Ecto neural progenitor cell (in vitro differentiated cells): ENCODE measurements at regions not wholly inside any gene's neighbourhood (a gene's known extent, or its start where the extent isn't known, plus 50 kb on each side); places are given as distances from the start of the nearest gene placed in this dataset.

Source experiments
- DNase-seq: peaks from one replicate; pipeline ENCODE4 v3.0.0-alpha.2; 2018; ENCODE audit warnings: low spot score

GRCh38 chr11:129590753-129591475, 215.3 kb downstream of the BARX2 start:
- no peak for DNase-seq

GRCh38 chr11:129591527-129591926, 215.9 kb downstream of the BARX2 start:
- DNase-seq = no peak

- DNase-seq = no peak
Observed at GRCh38 chr11:129592191-129592590, 216.5 kb downstream of the BARX2 start.

- no peak for DNase-seq
Observed at GRCh38 chr11:129593098-129593497, 217.4 kb downstream of the BARX2 start.

- no peak for DNase-seq
Observed at GRCh38 chr11:129595038-129595962, 219.7 kb downstream of the BARX2 start.

- no peak for DNase-seq
Observed at GRCh38 chr11:129596351-129596750, 219.3 kb upstream of the TMEM45B start.

- no peak for DNase-seq
Observed at GRCh38 chr11:129598378-129598777, 217.3 kb upstream of the TMEM45B start.

- no peak for DNase-seq
Observed at GRCh38 chr11:129605815-129606214, 209.8 kb upstream of the TMEM45B start.

- no peak for DNase-seq
Observed at GRCh38 chr11:129608711-129609110, 206.9 kb upstream of the TMEM45B start.

- DNase-seq = no peak
Observed at GRCh38 chr11:129610125-129610524, 205.5 kb upstream of the TMEM45B start.

- DNase-seq = no peak
Observed at GRCh38 chr11:129610545-129610944, 205.1 kb upstream of the TMEM45B start.

- no peak for DNase-seq
Observed at GRCh38 chr11:129611661-129612446, 203.8 kb upstream of the TMEM45B start.

- no peak for DNase-seq
Observed at GRCh38 chr11:129612447-129612961, 203.1 kb upstream of the TMEM45B start.

- no peak for DNase-seq
Observed at GRCh38 chr11:129613071-129613470, 202.6 kb upstream of the TMEM45B start.

- DNase-seq = no peak
Observed at GRCh38 chr11:129614256-129614944, 201.2 kb upstream of the TMEM45B start.

GRCh38 chr11:129618046-129618569, 197.5 kb upstream of the TMEM45B start:
- no peak for DNase-seq

- DNase-seq = no peak
Observed at GRCh38 chr11:129620237-129621104, 195.2 kb upstream of the TMEM45B start.

GRCh38 chr11:129625930-129626329, 189.7 kb upstream of the TMEM45B start:
- no peak for DNase-seq

- DNase-seq = no peak
Observed at GRCh38 chr11:129631201-129631600, 184.4 kb upstream of the TMEM45B start.

- no peak for DNase-seq
Observed at GRCh38 chr11:129636926-129637325, 178.7 kb upstream of the TMEM45B start.
